SK-N-SH treated with all-trans-retinoic acid at 6 μM for 48 hours (cell line): ENCODE measurements at regions not wholly inside any gene's neighbourhood (a gene's known extent, or its start where the extent isn't known, plus 50 kb on each side); places are given as distances from the start of the nearest gene placed in this dataset.

Source experiments
- ATAC-seq: fragments of 200-7000 bp; cut with Tn5 transposase; 3 replicates; pipeline ENCODE4 v1.9.1; 2020; ENCODE audit warnings: mild to moderate bottlenecking, moderate library complexity
- ARNTL ChIP-seq: fragments of 450-650 bp; formaldehyde crosslinking; IDR thresholded peaks from 2 replicates; pipeline ENCODE4 v1.5.0; 2020; ENCODE audit warnings: low read depth, mild to moderate bottlenecking, moderate library complexity, borderline replicate concordance
- BACH2 ChIP-seq: fragments of 250-450 bp; sonication (Bioruptor Pico); IDR thresholded peaks from 2 replicates; pipeline ENCODE4 v1.9.0; 2021; ENCODE audit warnings: mild to moderate bottlenecking, borderline replicate concordance
- CSDC2 ChIP-seq: fragments of 250-450 bp; sonication (Bioruptor Pico); IDR thresholded peaks from 2 replicates; pipeline ENCODE4 v1.5.0; 2020; ENCODE audit warnings: mild to moderate bottlenecking, moderate library complexity
- ESRRG ChIP-seq: fragments of 250-450 bp; sonication (Bioruptor Pico); IDR thresholded peaks from 2 replicates; pipeline ENCODE4 v1.6.1; 2021; ENCODE audit warnings: mild to moderate bottlenecking
- GLIS3 ChIP-seq: fragments of 250-450 bp; sonication (Bioruptor Pico); IDR thresholded peaks from 2 replicates; pipeline ENCODE4 v1.5.0; 2020; ENCODE audit warnings: mild to moderate bottlenecking, moderate library complexity
- ISL1 ChIP-seq: fragments of 250-450 bp; sonication (Bioruptor Pico); IDR thresholded peaks from 2 replicates; pipeline ENCODE4 v2.1.2; 2022; ENCODE audit warnings: mild to moderate bottlenecking, moderate library complexity
- OSR1 ChIP-seq: fragments of 250-450 bp; sonication (Bioruptor Pico); IDR thresholded peaks from 2 replicates; pipeline ENCODE4 v1.8.0; 2022; ENCODE audit warnings: moderate library complexity, mild to moderate bottlenecking, inconsistent platforms
- RARB ChIP-seq: fragments of 250-450 bp; sonication (Bioruptor Pico); IDR thresholded peaks from 2 replicates; pipeline ENCODE4 v1.8.0; 2021; ENCODE audit warnings: mild to moderate bottlenecking, moderate library complexity
- SNAI2 ChIP-seq: fragments of 250-450 bp; sonication (Bioruptor Pico); IDR thresholded peaks from 2 replicates; pipeline ENCODE4 v1.5.0; 2020; ENCODE audit warnings: mild to moderate bottlenecking, moderate library complexity
- TCF4 ChIP-seq: fragments of 250-450 bp; sonication (Bioruptor Pico); IDR thresholded peaks from 2 replicates; pipeline ENCODE4 v1.8.0; 2021; ENCODE audit warnings: mild to moderate bottlenecking, moderate library complexity, borderline replicate concordance
- TOX ChIP-seq: fragments of 250-450 bp; sonication (Bioruptor Pico); IDR thresholded peaks from 2 replicates; pipeline ENCODE4 v1.8.0; 2021; ENCODE audit warnings: mild to moderate bottlenecking, moderate library complexity, borderline replicate concordance
- ZC3H10 ChIP-seq: fragments of 250-450 bp; sonication (Bioruptor Pico); IDR thresholded peaks from 2 replicates; pipeline ENCODE4 v1.5.1; 2021; ENCODE audit warnings: mild to moderate bottlenecking, moderate library complexity
- ZFP3 ChIP-seq: fragments of 250-450 bp; sonication (Bioruptor Pico); IDR thresholded peaks from 2 replicates; pipeline ENCODE4 v1.5.0; 2020; ENCODE audit warnings: mild to moderate bottlenecking, moderate library complexity
- ZFP30 ChIP-seq: fragments of 450-650 bp; formaldehyde crosslinking; IDR thresholded peaks from 2 replicates; pipeline ENCODE4 v1.5.0; 2022; ENCODE audit warnings: mild to moderate bottlenecking, moderate library complexity
- ZNF565 ChIP-seq: fragments of 450-650 bp; formaldehyde crosslinking; conservative IDR thresholded peaks from 2 replicates; pipeline ENCODE4 v1.5.0; 2020; ENCODE audit warnings: low read depth, mild to moderate bottlenecking, moderate library complexity
- ZNF70 ChIP-seq: fragments of 450-650 bp; formaldehyde crosslinking; IDR thresholded peaks from 2 replicates; pipeline ENCODE4 v1.5.0; 2020; ENCODE audit warnings: mild to moderate bottlenecking, moderate library complexity
- ZNF8 ChIP-seq: fragments of 450-650 bp; formaldehyde crosslinking; IDR thresholded peaks from 2 replicates; pipeline ENCODE4 v1.5.0; 2020; ENCODE audit warnings: mild to moderate bottlenecking, moderate library complexity
- TF ChIP-seq, protein P1 (sequence below): fragments of 250-450 bp; sonication (Bioruptor Pico); IDR thresholded peaks from 2 replicates; pipeline ENCODE4 v1.5.1; 2021; ENCODE audit warnings: mild to moderate bottlenecking, moderate library complexity
- TF ChIP-seq, protein P2 (sequence below): fragments of 250-450 bp; sonication (Bioruptor Pico); IDR thresholded peaks from 2 replicates; pipeline ENCODE4 v1.5.1; 2020; ENCODE audit warnings: low read depth, mild to moderate bottlenecking, moderate library complexity
- TF ChIP-seq, protein P3 (sequence below): fragments of 250-450 bp; sonication (Bioruptor Pico); IDR thresholded peaks from 2 replicates; pipeline ENCODE4 v1.8.0; 2021; ENCODE audit warnings: low read depth, mild to moderate bottlenecking, moderate library complexity, borderline replicate concordance
- TF ChIP-seq, protein P4 (sequence below): fragments of 250-450 bp; sonication (Bioruptor Pico); IDR thresholded peaks from 2 replicates; pipeline ENCODE4 v1.8.0; 2020; ENCODE audit warnings: mild to moderate bottlenecking, moderate library complexity, borderline replicate concordance
- TF ChIP-seq, protein P5 (sequence below): fragments of 250-450 bp; sonication (Bioruptor Pico); IDR thresholded peaks from 2 replicates; pipeline ENCODE4 v1.5.0; 2020; ENCODE audit warnings: mild to moderate bottlenecking, moderate library complexity

DNA sequence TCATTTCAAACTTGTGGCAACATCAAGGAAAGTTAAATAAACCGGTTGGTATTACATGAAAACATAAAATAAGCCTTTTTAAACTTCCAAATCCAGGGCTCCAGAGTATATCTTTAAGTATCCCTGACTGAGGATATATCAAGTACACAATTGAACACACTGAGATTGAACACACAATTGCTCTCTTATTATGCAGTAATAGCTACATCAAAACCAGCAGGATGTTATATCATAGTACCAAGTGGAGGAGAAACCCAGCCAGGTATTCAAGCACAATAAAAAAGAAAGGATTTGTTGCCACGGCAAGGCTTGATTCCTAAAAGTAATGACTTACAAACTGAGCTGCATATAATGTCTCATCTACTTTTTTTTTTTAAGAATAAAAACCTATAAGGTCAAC lies 605.8 kb downstream of the SPOCK3 start:
- ATAC-seq, result no peak
- TF ChIP-seq GLIS3, result no peak
- no peak for TF ChIP-seq TCF4
- TF ChIP-seq, protein P1, sequence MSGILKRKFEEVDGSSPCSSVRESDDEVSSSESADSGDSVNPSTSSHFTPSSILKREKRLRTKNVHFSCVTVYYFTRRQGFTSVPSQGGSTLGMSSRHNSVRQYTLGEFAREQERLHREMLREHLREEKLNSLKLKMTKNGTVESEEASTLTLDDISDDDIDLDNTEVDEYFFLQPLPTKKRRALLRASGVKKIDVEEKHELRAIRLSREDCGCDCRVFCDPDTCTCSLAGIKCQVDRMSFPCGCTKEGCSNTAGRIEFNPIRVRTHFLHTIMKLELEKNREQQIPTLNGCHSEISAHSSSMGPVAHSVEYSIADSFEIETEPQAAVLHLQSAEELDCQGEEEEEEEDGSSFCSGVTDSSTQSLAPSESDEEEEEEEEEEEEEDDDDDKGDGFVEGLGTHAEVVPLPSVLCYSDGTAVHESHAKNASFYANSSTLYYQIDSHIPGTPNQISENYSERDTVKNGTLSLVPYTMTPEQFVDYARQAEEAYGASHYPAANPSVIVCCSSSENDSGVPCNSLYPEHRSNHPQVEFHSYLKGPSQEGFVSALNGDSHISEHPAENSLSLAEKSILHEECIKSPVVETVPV (CRISPR knock-in tag), result no peak
- no peak for TF ChIP-seq RARB
- no peak for TF ChIP-seq OSR1 (CRISPR knock-in tag)
- TF ChIP-seq ZNF8 (CRISPR knock-in tag), result no peak
- TF ChIP-seq, protein P2, sequence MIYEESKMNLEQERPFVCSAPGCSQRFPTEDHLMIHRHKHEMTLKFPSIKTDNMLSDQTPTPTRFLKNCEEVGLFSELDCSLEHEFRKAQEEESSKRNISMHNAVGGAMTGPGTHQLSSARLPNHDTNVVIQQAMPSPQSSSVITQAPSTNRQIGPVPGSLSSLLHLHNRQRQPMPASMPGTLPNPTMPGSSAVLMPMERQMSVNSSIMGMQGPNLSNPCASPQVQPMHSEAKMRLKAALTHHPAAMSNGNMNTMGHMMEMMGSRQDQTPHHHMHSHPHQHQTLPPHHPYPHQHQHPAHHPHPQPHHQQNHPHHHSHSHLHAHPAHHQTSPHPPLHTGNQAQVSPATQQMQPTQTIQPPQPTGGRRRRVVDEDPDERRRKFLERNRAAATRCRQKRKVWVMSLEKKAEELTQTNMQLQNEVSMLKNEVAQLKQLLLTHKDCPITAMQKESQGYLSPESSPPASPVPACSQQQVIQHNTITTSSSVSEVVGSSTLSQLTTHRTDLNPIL, result no peak
- no peak for TF ChIP-seq ZFP30 (CRISPR knock-in tag)
- TF ChIP-seq ZC3H10 (CRISPR knock-in tag), result no peak
- no peak for TF ChIP-seq CSDC2 (CRISPR knock-in tag)
- TF ChIP-seq SNAI2 (CRISPR knock-in tag), result no peak
- TF ChIP-seq ESRRG (CRISPR knock-in tag), result no peak
- no peak for TF ChIP-seq ISL1 (CRISPR knock-in tag)
- TF ChIP-seq TOX (CRISPR knock-in tag), result no peak
- TF ChIP-seq, protein P3, sequence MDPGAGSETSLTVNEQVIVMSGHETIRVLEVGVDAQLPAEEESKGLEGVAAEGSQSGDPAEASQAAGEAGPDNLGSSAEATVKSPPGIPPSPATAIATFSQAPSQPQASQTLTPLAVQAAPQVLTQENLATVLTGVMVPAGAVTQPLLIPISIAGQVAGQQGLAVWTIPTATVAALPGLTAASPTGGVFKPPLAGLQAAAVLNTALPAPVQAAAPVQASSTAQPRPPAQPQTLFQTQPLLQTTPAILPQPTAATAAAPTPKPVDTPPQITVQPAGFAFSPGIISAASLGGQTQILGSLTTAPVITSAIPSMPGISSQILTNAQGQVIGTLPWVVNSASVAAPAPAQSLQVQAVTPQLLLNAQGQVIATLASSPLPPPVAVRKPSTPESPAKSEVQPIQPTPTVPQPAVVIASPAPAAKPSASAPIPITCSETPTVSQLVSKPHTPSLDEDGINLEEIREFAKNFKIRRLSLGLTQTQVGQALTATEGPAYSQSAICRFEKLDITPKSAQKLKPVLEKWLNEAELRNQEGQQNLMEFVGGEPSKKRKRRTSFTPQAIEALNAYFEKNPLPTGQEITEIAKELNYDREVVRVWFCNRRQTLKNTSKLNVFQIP (CRISPR knock-in tag), result no peak
- no peak for TF ChIP-seq ZFP3 (CRISPR knock-in tag)
- TF ChIP-seq, protein P4, sequence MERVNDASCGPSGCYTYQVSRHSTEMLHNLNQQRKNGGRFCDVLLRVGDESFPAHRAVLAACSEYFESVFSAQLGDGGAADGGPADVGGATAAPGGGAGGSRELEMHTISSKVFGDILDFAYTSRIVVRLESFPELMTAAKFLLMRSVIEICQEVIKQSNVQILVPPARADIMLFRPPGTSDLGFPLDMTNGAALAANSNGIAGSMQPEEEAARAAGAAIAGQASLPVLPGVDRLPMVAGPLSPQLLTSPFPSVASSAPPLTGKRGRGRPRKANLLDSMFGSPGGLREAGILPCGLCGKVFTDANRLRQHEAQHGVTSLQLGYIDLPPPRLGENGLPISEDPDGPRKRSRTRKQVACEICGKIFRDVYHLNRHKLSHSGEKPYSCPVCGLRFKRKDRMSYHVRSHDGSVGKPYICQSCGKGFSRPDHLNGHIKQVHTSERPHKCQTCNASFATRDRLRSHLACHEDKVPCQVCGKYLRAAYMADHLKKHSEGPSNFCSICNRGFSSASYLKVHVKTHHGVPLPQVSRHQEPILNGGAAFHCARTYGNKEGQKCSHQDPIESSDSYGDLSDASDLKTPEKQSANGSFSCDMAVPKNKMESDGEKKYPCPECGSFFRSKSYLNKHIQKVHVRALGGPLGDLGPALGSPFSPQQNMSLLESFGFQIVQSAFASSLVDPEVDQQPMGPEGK (CRISPR knock-in tag), result no peak
- TF ChIP-seq BACH2, result no peak
- TF ChIP-seq ZNF565 (CRISPR knock-in tag), result no peak
- TF ChIP-seq, protein P5, sequence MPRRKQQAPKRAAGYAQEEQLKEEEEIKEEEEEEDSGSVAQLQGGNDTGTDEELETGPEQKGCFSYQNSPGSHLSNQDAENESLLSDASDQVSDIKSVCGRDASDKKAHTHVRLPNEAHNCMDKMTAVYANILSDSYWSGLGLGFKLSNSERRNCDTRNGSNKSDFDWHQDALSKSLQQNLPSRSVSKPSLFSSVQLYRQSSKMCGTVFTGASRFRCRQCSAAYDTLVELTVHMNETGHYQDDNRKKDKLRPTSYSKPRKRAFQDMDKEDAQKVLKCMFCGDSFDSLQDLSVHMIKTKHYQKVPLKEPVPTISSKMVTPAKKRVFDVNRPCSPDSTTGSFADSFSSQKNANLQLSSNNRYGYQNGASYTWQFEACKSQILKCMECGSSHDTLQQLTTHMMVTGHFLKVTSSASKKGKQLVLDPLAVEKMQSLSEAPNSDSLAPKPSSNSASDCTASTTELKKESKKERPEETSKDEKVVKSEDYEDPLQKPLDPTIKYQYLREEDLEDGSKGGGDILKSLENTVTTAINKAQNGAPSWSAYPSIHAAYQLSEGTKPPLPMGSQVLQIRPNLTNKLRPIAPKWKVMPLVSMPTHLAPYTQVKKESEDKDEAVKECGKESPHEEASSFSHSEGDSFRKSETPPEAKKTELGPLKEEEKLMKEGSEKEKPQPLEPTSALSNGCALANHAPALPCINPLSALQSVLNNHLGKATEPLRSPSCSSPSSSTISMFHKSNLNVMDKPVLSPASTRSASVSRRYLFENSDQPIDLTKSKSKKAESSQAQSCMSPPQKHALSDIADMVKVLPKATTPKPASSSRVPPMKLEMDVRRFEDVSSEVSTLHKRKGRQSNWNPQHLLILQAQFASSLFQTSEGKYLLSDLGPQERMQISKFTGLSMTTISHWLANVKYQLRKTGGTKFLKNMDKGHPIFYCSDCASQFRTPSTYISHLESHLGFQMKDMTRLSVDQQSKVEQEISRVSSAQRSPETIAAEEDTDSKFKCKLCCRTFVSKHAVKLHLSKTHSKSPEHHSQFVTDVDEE (CRISPR knock-in tag), result no peak

DNA sequence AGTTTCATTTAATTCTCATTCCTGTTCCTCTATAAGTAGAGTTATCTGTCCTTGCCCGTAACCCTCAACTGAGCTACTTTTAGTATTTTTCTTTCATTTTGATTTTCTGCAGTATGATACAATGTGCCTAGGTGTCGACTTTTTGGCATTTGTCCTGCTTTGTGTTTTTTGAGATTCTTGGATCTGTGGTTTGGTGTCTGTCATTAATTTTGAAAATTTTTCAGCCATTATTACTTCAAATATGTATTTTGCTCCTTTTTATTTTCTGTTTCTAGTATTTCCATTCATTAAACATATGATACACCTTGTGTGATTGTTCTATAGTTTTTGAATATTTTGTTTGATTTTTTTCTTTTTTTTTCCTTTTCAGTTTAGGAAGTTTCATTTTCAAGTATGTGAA lies 598.9 kb downstream of the SPOCK3 start:
- ATAC-seq, result no peak
- TF ChIP-seq, protein P1 (CRISPR knock-in tag), result no peak
- TF ChIP-seq ZNF70 (CRISPR knock-in tag) (no peak), ARNTL (CRISPR knock-in tag) (no peak), ZFP3 (CRISPR knock-in tag) (no peak), ESRRG (CRISPR knock-in tag) (no peak), ISL1 (CRISPR knock-in tag) (no peak), RARB (no peak), BACH2 (no peak), OSR1 (CRISPR knock-in tag) (no peak), TOX (CRISPR knock-in tag) (no peak), GLIS3 (no peak)
